HEK293 (cell line): ENCODE measurements at regions not wholly inside any gene's neighbourhood (a gene's known extent, or its start where the extent isn't known, plus 50 kb on each side); places are given as distances from the start of the nearest gene placed in this dataset.

ENCODE experiments used
- KLF1 ChIP-seq: fragments of 450-650 bp; formaldehyde crosslinking; IDR thresholded peaks from 2 replicates; pipeline ENCODE4 v1.5.1; 2016; ENCODE audit warnings: missing biosample characterization, missing genetic modification characterization
- MYNN ChIP-seq: fragments of 450-650 bp; formaldehyde crosslinking; IDR thresholded peaks from 2 replicates; pipeline ENCODE4 v1.5.1; 2016; ENCODE audit warnings: missing biosample characterization, missing genetic modification characterization, borderline replicate concordance
- ZNF174 ChIP-seq: fragments of 450-650 bp; formaldehyde crosslinking; IDR thresholded peaks from 2 replicates; pipeline ENCODE4 v1.5.0; 2017; ENCODE audit warnings: missing biosample characterization, mild to moderate bottlenecking, missing genetic modification characterization
- ZNF433 ChIP-seq: fragments of 450-650 bp; formaldehyde crosslinking; IDR thresholded peaks from 2 replicates; pipeline ENCODE4 v1.5.1; 2016; ENCODE audit warnings: missing biosample characterization, missing genetic modification characterization, low read depth

DNA sequence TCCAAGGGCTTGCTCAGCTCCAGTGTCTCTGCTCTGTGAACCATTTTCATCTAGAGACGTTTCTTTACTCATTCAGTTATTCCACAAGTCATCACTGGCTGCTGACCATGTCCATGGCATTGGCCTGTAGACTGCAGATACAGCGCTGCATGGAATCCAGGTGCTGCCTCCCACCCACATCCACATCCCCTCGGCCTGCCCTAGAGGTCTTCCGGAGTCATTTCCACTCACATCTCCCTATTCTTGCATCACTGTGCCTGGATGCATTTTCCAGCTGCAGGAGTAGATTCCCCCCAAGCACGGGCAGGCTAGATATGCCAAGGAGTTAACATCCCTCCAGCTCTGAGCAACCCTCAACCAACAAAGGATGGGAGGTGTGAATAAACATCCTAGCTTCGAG, 68.9 kb downstream of the CHST1 start:
- no peak for TF ChIP-seq KLF1 (tag by site-specific recombination)
- TF ChIP-seq MYNN (tag by site-specific recombination): no peak
- TF ChIP-seq ZNF433 (tag by site-specific recombination): no peak
- no peak for TF ChIP-seq ZNF174
